IMR-90 (cell line): ENCODE measurements at regions not wholly inside any gene's neighbourhood (a gene's known extent, or its start where the extent isn't known, plus 50 kb on each side); places are given as distances from the start of the nearest gene placed in this dataset.

ENCODE experiments used
- ATAC-seq: fragments of 200-7000 bp; cut with Tn5 transposase; 2 replicates; pipeline ENCODE4 v1.9.1; 2020; ENCODE audit warnings: low read depth, mild to moderate bottlenecking, moderate library complexity
- BruUV-seq: library from RNA; stranded (reverse); fragments of 400-500 nt; replicated peaks from 2 replicates; lab custom pipeline; 2021; lab: Mats Ljungman, UMichigan
- CTCF ChIA-PET: fragments of 300-600 bp; formaldehyde crosslinking; extraction: SDS; loops from one replicate; lab custom pipeline; 2021; ENCODE audit warnings: antibody characterized with exemption; lab: Yijun Ruan, JAX
- POLR2A ChIA-PET: fragments of 300-600 bp; sonication (Branson Sonifier 250); formaldehyde crosslinking; loops from one replicate; lab custom pipeline; 2022; ENCODE audit warnings: antibody characterized with exemption; ENCODE audit not compliant: unreplicated experiment; lab: Charles Lee
- DNase-seq: peaks from one replicate; pipeline ENCODE4 v3.0.0; 2013
- H2AFZ ChIP-seq: replicated peaks from 2 replicates; pipeline ENCODE3; 2013; ENCODE audit warnings: low read length, mild to moderate bottlenecking; ENCODE audit not compliant: poor library complexity
- H2AK5ac ChIP-seq: 2 replicates; pipeline ENCODE4 v1.6.1; 2013; ENCODE audit warnings: low read depth, low read length, inconsistent platforms
- H2AK9ac ChIP-seq: replicated peaks from 2 replicates; pipeline ENCODE3; 2013; ENCODE audit warnings: mild to moderate bottlenecking, low read depth, low read length, moderate library complexity; ENCODE audit not compliant: poor library complexity
- H2BK120ac ChIP-seq: 2 replicates; pipeline ENCODE4 v1.6.1; 2013; ENCODE audit warnings: low read depth, low read length, inconsistent platforms
- H2BK15ac ChIP-seq: 3 replicates; pipeline ENCODE4 v1.6.1; 2013; ENCODE audit warnings: low read depth, low read length, inconsistent platforms
- H2BK20ac ChIP-seq: 2 replicates; pipeline ENCODE4 v1.6.1; 2013; ENCODE audit warnings: low read depth, mild to moderate bottlenecking, inconsistent platforms, low read length, moderate library complexity
- H2BK5ac ChIP-seq: 2 replicates; pipeline ENCODE4 v1.6.1; 2013; ENCODE audit warnings: mild to moderate bottlenecking, low read depth, low read length, inconsistent platforms; ENCODE audit not compliant: poor library complexity, severe bottlenecking
- H3K14ac ChIP-seq: replicated peaks from 2 replicates; pipeline ENCODE4 v1.6.1; 2013; ENCODE audit warnings: low read depth, low read length, inconsistent platforms
- H3K18ac ChIP-seq: 2 replicates; pipeline ENCODE4 v1.6.1; 2013; ENCODE audit warnings: low read depth, low read length, control low read depth
- H3K23ac ChIP-seq: 2 replicates; pipeline ENCODE4 v1.6.1; 2013; ENCODE audit warnings: low read depth, low read length, inconsistent platforms
- H3K27ac ChIP-seq: 2 replicates; pipeline ENCODE4 v1.5.1; 2013; ENCODE audit warnings: mild to moderate bottlenecking, control low read depth, low read length; ENCODE audit not compliant: insufficient read depth
- H3K27me3 ChIP-seq: 2 replicates; pipeline ENCODE4 v1.6.1; 2013; ENCODE audit warnings: low read length; ENCODE audit not compliant: control insufficient read depth, insufficient read depth
- H3K36me3 ChIP-seq: 2 replicates; pipeline ENCODE4 v1.6.1; 2013; ENCODE audit warnings: low read length, mixed read lengths; ENCODE audit not compliant: control insufficient read depth, insufficient read depth
- H3K4ac ChIP-seq: 2 replicates; pipeline ENCODE4 v1.6.1; 2013; ENCODE audit warnings: low read depth, low read length, inconsistent platforms
- H3K4me1 ChIP-seq: 2 replicates; pipeline ENCODE4 v1.6.1; 2013; ENCODE audit warnings: low read length, mixed read lengths; ENCODE audit not compliant: control insufficient read depth, insufficient read depth
- H3K4me2 ChIP-seq: 2 replicates; pipeline ENCODE4 v1.6.1; 2013; ENCODE audit warnings: low read depth, mild to moderate bottlenecking, control low read depth, low read length, moderate library complexity
- H3K4me3 ChIP-seq: 2 replicates; pipeline ENCODE4 v1.5.1; 2013; ENCODE audit warnings: low read depth, mild to moderate bottlenecking, control low read depth, low read length, moderate library complexity; ENCODE audit not compliant: insufficient read depth
- H3K56ac ChIP-seq: 2 replicates; pipeline ENCODE4 v1.6.1; 2013; ENCODE audit warnings: low read length, inconsistent platforms; ENCODE audit not compliant: insufficient read depth; ENCODE audit errors: extremely low read depth
- H3K79me1 ChIP-seq, 2 experiments: 2 replicates each; pipeline ENCODE4 v1.6.1; 2013; ENCODE audit warnings: low read length in 2 of 2, inconsistent platforms in 1 of 2, low read depth in 1 of 2
- H3K9ac ChIP-seq: 2 replicates; pipeline ENCODE4 v1.6.1; 2013; ENCODE audit warnings: low read depth, low read length, control low read depth
- H3K9me1 ChIP-seq: 2 replicates; pipeline ENCODE4 v1.6.1; 2013; ENCODE audit warnings: low read length, inconsistent platforms; ENCODE audit not compliant: insufficient read depth
- H3K9me3 ChIP-seq: 2 replicates; pipeline ENCODE4 v1.6.1; 2013; ENCODE audit warnings: low read length; ENCODE audit not compliant: control insufficient read depth, insufficient read depth
- H4K20me1 ChIP-seq: 2 replicates; pipeline ENCODE4 v1.6.1; 2013; ENCODE audit warnings: low read length, inconsistent platforms; ENCODE audit not compliant: insufficient read depth
- H4K5ac ChIP-seq: 2 replicates; pipeline ENCODE4 v1.6.1; 2013; ENCODE audit warnings: mild to moderate bottlenecking, low read depth, low read length, control low read depth
- H4K8ac ChIP-seq, 2 experiments: 2 replicates each; pipeline ENCODE4 v1.6.1; 2013; ENCODE audit warnings: low read depth in 2 of 2, low read length in 2 of 2, control low read depth in 1 of 2, inconsistent platforms in 1 of 2
- H4K91ac ChIP-seq: 2 replicates; pipeline ENCODE4 v1.6.1; 2013; ENCODE audit warnings: low read depth, low read length, inconsistent platforms; ENCODE audit not compliant: insufficient read depth
- BHLHE40 ChIP-seq: fragments of 150-350 bp; IDR thresholded peaks from 2 replicates; pipeline ENCODE4 v1.6.1; 2016; ENCODE audit warnings: mild to moderate bottlenecking, low read depth, low read length
- CEBPB ChIP-seq: IDR thresholded peaks from 2 replicates; pipeline ENCODE4 v1.6.1; 2012; ENCODE audit warnings: low read depth, low read length, improper control_type of control experiment
- CHD1 ChIP-seq: IDR thresholded peaks from 2 replicates; pipeline ENCODE4 v1.6.1; 2012; ENCODE audit warnings: low read depth, low read length, improper control_type of control experiment
- FOS ChIP-seq: fragments of 150-350 bp; IDR thresholded peaks from 2 replicates; pipeline ENCODE4 v1.6.1; 2016; ENCODE audit warnings: low read depth, low read length
- MAFK ChIP-seq: IDR thresholded peaks from 2 replicates; pipeline ENCODE4 v1.6.1; 2012; ENCODE audit warnings: low read depth, low read length, improper control_type of control experiment
- MAZ ChIP-seq: IDR thresholded peaks from 2 replicates; pipeline ENCODE4 v1.6.1; 2012; ENCODE audit warnings: low read depth, mild to moderate bottlenecking, low read length, improper control_type of control experiment, moderate library complexity, borderline replicate concordance
- NFE2L2 ChIP-seq: fragments of 150-350 bp; IDR thresholded peaks from 2 replicates; pipeline ENCODE4 v1.6.1; 2016; ENCODE audit warnings: low read depth, mild to moderate bottlenecking, low read length
- POLR2A ChIP-seq: IDR thresholded peaks from 2 replicates; pipeline ENCODE4 v1.6.1; 2012; ENCODE audit warnings: mild to moderate bottlenecking, low read depth, low read length
- RAD21 ChIP-seq: IDR thresholded peaks from 2 replicates; pipeline ENCODE4 v1.6.1; 2012; ENCODE audit warnings: low read length, improper control_type of control experiment
- RCOR1 ChIP-seq: IDR thresholded peaks from 2 replicates; pipeline ENCODE4 v1.6.1; 2012; ENCODE audit warnings: mild to moderate bottlenecking, low read length, improper control_type of control experiment; ENCODE audit not compliant: insufficient replicate concordance
- RFX5 ChIP-seq: IDR thresholded peaks from 2 replicates; pipeline ENCODE4 v1.8.0; 2012; ENCODE audit warnings: low read depth, mild to moderate bottlenecking, low read length, moderate library complexity
- SMC3 ChIP-seq: fragments of 150-350 bp; IDR thresholded peaks from 2 replicates; pipeline ENCODE4 v1.6.1; 2016; ENCODE audit warnings: low read depth, mild to moderate bottlenecking, antibody characterized with exemption, low read length, moderate library complexity
- USF2 ChIP-seq: fragments of 150-350 bp; IDR thresholded peaks from 2 replicates; pipeline ENCODE4 v1.6.1; 2017; ENCODE audit warnings: mild to moderate bottlenecking, antibody characterized with exemption, low read length, low read depth
- WGBS, 2 experiments: methylation state at CpG; one replicate each; pipeline versions ENCODE4 v1.1.5 to v1.1.7; 2013; ENCODE audit warnings: missing lambda C conversion rate in 2 of 2; ENCODE audit not compliant: insufficient read length in 1 of 2; ENCODE audit errors: extremely low coverage in 2 of 2; 5-methylcytosine and 5-hydroxymethylcytosine counted together
- dilution Hi-C: fragments of 300-500 bp; cut with HindIII; formaldehyde crosslinking; loops from one replicate; pipeline ENCODE4 v1.14.3; 2018; ENCODE audit warnings: low sequenced_read_pairs; ENCODE audit not compliant: unreplicated experiment
- in situ Hi-C: fragments of 300-500 bp; cut with MboI; formaldehyde crosslinking; loops from 3 replicates; pipeline ENCODE4 v1.14.3; 2019; ENCODE audit warnings: low sequenced_read_pairs, inconsistent platforms, mixed read lengths
- intact Hi-C: fragments of 100-400 bp; cut with micrococcal nuclease; formaldehyde crosslinking; loops from 2 replicates; pipeline ENCODE4 v1.10.0; 2022
- TF ChIP-seq, protein P1 (sequence below): conservative IDR thresholded peaks from 2 replicates; pipeline ENCODE4 v1.5.1; 2012; ENCODE audit warnings: mild to moderate bottlenecking, low read depth, low read length, improper control_type of control experiment
- TF ChIP-seq, protein P2 (sequence below): fragments of 150-350 bp; IDR thresholded peaks from 2 replicates; pipeline ENCODE4 v1.6.1; 2016; ENCODE audit warnings: low read depth, mild to moderate bottlenecking, low read length, moderate library complexity, borderline replicate concordance

GRCh38 chrX:20421275-20421674 is 154.6 kb upstream of the RPS6KA3 start:
- no peak overlapping the region for H2BK20ac ChIP-seq
- DNase-seq (no peak), ATAC-seq (no peak)
- no peaks in the 10 kb centered on the region for H4K20me1 ChIP-seq
- H2AFZ ChIP-seq = no peak overlapping the region
- BruUV-seq = no TSS peak
- H3K4me1 ChIP-seq = no peaks in the 10 kb centered on the region
- no peak overlapping the region for H3K4me3 ChIP-seq
- no peaks in the 10 kb centered on the region for H3K79me1 ChIP-seq
- no peak overlapping the region for H2BK5ac ChIP-seq
- H3K27me3 ChIP-seq = no peaks in the 10 kb centered on the region
- H4K91ac ChIP-seq = no peak overlapping the region
- CTCF ChIA-PET = no interaction called here
- dilution Hi-C loops (no loop called here), in situ Hi-C loops (no loop called here), intact Hi-C loops (no loop called here)
- POLR2A ChIA-PET = no interaction called here
- H3K9me1 ChIP-seq = no peaks in the 10 kb centered on the region
- no peak overlapping the region for H2AK5ac ChIP-seq
- no CpG with 5 or more reads among the region's 2 CpGs for WGBS, 2 experiments
- H4K8ac ChIP-seq = no peak overlapping the region
- TF ChIP-seq, protein P1, sequence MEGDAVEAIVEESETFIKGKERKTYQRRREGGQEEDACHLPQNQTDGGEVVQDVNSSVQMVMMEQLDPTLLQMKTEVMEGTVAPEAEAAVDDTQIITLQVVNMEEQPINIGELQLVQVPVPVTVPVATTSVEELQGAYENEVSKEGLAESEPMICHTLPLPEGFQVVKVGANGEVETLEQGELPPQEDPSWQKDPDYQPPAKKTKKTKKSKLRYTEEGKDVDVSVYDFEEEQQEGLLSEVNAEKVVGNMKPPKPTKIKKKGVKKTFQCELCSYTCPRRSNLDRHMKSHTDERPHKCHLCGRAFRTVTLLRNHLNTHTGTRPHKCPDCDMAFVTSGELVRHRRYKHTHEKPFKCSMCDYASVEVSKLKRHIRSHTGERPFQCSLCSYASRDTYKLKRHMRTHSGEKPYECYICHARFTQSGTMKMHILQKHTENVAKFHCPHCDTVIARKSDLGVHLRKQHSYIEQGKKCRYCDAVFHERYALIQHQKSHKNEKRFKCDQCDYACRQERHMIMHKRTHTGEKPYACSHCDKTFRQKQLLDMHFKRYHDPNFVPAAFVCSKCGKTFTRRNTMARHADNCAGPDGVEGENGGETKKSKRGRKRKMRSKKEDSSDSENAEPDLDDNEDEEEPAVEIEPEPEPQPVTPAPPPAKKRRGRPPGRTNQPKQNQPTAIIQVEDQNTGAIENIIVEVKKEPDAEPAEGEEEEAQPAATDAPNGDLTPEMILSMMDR = no peak
- TF ChIP-seq CHD1 (no peak), RCOR1 (no peak), RFX5 (no peak), SMC3 (no peak), USF2 (no peak), MAFK (no peak), RAD21 (no peak), MAZ (no peak), CEBPB (no peak), FOS (no peak), NFE2L2 (no peak), POLR2A (no peak), BHLHE40 (no peak)
- TF ChIP-seq, protein P2, sequence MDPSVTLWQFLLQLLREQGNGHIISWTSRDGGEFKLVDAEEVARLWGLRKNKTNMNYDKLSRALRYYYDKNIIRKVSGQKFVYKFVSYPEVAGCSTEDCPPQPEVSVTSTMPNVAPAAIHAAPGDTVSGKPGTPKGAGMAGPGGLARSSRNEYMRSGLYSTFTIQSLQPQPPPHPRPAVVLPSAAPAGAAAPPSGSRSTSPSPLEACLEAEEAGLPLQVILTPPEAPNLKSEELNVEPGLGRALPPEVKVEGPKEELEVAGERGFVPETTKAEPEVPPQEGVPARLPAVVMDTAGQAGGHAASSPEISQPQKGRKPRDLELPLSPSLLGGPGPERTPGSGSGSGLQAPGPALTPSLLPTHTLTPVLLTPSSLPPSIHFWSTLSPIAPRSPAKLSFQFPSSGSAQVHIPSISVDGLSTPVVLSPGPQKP = no peak
- no peak overlapping the region for H3K14ac ChIP-seq
- no peak overlapping the region for H2BK120ac ChIP-seq
- H2BK15ac ChIP-seq = no peak overlapping the region
- no peak overlapping the region for H3K4me2 ChIP-seq
- H3K18ac ChIP-seq = no peak overlapping the region
- no peaks in the 10 kb centered on the region for H3K36me3 ChIP-seq
- no peak overlapping the region for H3K4ac ChIP-seq
- H3K9ac ChIP-seq = no peak overlapping the region
- H3K9me3 ChIP-seq = no peaks in the 10 kb centered on the region
- H4K5ac ChIP-seq = no peak overlapping the region
- no peak overlapping the region for H2AK9ac ChIP-seq
- H3K23ac ChIP-seq = no peak overlapping the region
- no peak overlapping the region for H3K27ac ChIP-seq
- no peak overlapping the region for H3K56ac ChIP-seq
